OCI-M2 (cell line): ENCODE measurements at regions not wholly inside any gene's neighbourhood (a gene's known extent, or its start where the extent isn't known, plus 50 kb on each side); places are given as distances from the start of the nearest gene placed in this dataset.

Source experiments
- DNase-seq: peaks from one replicate; lab custom pipeline; 2025; ENCODE audit not compliant: unreplicated experiment; lab: John Stamatoyannopoulos, UW

DNA sequence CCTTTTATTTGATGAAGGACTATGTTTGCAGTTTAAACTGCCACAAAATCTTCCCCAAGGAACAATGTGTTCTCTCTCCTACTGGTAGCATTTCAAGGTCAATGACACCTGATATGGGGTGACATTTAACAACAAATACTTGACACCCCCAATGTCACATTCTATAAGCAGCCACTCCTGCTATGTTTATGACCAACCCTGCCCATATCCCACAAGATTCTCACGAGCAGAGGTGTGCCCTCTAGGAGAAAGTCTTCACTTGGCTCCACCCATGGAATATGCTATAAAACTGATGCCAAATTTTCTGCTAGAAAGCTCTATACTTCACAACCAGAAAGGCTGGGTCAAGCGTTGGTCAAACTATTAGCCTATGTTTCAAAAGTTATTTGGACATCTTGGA is 105.6 kb upstream of the ARID2 start:
- no peak for DNase-seq

DNA sequence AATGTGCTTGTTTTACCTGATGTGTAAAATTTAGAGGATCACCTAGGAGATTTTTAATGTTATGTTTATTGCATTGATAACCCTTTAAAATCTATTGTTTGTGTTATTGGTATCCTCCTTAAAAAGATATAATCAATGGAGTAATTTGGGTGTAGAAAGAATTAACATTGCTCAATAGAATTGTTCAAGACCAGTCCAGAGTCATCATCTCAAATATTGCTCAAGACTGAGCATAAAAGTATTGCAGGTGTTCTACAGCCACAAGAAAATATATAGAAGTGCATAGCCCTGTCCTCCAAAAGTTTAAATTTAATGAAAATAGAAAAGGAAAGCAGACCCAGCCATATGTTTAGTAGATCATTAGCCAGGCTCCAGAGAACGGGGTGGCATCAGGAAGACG is 102.5 kb upstream of the ARID2 start:
- no peak for DNase-seq

- DNase-seq: no peak
Measured at GRCh38 chr12:45627407-45628069, 102.0 kb upstream of the ARID2 start.

DNA sequence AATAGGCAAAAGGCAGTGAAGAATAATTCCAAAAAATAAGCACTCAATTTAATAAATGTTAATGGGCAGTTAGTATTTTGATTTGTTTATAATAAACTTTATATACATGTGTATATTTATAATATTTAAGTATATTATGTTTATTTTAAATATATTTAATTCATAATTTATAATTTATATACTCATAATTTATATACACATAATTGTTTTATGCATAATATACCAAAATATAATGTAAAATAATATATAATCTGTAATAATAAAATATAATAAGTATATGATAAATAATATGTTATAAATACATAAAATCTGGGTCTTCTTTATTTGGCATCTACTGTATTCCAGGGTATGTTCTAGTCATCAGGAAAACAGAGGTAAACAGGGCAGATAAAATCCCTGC is 100.2 kb upstream of the ARID2 start:
- no peak for DNase-seq

GRCh38 chr12:45633733-45634132 is 95.8 kb upstream of the ARID2 start:
- DNase-seq: no peak

DNA sequence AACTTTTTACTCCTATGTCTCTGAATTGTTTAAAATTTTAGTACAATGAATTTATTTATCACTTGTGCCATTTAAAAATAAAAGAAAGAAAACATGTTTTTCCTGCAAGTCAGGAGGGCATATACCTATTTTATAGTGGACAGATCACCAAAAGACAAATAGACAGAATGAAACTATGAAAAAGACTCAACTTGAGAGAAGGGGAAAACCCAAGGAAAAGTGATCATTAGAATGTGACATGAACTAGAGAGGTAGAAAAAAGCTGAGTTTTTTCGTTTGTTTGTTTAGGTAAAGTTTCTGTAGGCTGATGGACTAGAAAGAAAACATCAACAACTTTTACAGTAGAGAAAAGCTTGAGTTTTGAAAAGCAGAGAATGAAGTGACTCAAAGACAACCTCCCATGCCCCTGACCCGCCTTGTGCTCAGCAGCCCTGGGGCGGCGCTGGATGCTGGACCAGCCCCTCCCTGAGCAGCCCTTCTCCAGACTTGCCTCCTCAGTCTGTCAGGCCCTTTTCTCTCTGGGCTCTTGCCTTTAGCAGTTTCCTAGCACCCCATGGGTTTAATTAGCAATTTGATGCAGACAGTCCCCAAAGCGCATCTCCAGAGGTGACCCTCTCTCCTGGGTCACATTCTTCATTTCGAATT is 95.1 kb upstream of the ARID2 start:
- no peak for DNase-seq

DNA sequence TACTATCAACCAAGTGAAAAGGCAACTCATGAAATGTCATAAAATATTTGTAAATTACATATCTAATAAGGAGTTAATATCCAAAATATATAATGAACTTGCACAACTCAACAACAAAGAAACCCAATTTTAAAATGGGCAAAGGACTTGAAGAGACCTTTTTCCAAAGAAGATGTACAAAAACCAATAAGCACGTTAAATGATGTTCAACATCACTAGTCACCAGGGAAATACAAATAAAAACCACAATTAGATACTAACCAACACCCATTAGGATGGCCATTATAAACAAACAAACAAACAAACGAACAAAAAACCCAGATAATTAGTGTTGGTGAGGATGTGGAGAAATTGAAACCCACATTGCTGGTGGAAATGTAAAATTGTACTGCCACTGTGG is 92.3 kb upstream of the ARID2 start:
- DNase-seq: no peak

DNA sequence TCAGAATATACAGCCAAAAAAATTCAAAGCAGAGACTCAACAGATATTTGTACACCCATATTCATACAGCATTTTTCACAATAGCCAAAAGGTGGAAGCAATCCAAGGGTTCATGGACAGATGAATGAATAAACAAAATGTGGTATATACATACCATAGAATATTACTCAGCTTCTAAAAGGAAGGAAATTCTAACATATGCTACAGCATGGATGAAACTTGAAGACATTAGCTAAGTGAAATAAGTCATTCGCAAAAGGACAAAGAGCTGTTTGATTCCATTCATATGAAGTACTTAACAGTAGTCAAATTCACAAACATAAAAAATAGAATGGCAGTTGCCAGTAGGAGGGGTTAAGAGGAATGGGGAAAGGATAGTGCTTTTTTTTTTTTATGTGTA is 91.8 kb upstream of the ARID2 start:
- no peak for DNase-seq

DNA sequence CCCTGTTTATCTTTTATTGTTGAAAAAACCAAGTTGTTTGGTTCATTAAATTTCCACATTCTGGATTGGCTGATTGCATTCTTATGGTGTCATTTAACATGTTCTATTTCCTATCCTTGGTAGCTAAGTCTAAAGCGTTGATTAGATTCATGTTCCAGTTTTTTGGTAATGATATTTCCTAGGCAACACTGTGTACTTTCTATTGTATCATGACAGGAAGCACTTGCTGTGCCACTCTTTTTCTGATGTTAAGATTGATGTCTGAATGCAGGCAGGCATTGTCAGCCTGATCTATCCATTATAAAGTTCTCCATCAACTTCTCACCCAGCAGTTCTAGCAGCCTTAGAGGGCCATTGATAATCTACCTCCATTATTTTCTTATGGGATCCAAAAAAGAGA is 91.1 kb upstream of the ARID2 start:
- DNase-seq: no peak

- DNase-seq: no peak
Measured at GRCh38 chr12:45644541-45644940, 85.0 kb upstream of the ARID2 start.

GRCh38 chr12:45646851-45647581 is 82.5 kb upstream of the ARID2 start:
- no peak for DNase-seq

DNA sequence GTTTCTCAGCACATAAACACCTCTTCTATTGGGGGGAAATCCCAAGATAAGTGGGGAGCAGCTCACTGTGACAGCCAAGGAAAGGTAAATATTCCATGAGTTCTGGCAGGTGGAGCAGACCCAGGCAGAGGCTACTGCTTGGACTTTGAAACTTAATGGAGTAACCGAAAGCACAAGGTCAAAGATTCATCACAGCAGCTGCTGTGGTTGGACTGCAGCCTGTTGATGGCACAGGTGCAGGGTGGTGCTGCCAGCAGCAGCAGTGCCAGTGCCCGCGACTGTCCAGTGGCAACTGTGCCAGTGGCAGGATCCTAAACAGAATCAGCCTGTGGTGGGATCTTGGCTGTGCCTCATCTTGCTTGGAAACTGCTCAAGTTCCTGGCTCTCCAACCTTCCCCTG is 81.4 kb upstream of the ARID2 start:
- DNase-seq: no peak

DNA sequence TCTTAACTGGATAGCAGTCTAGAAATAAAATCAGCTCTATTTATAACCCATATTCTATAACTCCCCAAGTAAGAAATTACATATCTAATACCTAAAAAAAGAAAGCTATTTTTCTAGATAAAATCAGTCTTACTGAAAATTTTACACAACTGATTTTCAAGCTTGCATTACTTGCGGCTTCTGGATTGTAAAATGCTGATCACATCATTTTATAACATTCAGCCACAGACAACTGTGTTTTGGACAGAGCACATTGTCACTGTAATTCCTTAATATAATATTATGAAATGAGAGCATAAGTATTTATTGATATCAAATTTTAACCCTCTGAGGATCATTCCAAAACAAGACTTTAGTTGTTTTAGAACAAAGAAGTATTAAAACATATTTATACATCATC is 78.5 kb upstream of the ARID2 start:
- DNase-seq: no peak

DNA sequence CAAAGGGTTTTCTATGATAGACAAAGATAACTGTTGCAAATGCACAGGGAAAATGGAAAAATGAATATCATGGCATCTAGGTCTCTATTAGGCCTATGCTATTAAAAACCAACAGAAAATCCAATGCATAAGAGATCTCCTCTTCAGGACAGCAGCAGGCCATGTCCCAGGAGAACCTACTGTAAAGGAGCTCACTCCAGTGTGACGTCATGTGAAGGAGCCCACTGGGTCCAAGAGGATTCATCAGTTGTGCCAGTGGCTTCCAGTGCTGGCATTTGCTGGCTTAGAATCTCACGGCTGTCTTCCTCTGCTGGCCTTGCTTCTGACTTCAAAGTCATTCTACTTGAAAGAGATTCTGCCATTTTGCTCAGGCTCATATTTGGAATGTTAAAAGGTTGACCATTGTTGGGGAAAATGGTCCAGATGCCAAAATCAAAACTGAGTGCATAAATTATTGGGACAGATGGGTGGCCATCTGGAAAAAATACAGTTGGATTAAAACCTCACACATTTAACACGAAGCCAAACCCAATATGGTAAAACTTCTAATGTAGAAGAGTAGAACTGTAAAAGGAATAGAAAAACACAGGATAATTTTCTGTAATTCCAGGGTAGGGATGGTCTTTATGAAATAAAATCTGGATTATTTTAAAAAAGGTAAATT is 75.4 kb upstream of the ARID2 start:
- no peak for DNase-seq

- DNase-seq: no peak
Measured at GRCh38 chr12:45655186-45655585, 74.3 kb upstream of the ARID2 start.

- no peak for DNase-seq
Measured at GRCh38 chr12:45655743-45656142, 73.8 kb upstream of the ARID2 start.

DNA sequence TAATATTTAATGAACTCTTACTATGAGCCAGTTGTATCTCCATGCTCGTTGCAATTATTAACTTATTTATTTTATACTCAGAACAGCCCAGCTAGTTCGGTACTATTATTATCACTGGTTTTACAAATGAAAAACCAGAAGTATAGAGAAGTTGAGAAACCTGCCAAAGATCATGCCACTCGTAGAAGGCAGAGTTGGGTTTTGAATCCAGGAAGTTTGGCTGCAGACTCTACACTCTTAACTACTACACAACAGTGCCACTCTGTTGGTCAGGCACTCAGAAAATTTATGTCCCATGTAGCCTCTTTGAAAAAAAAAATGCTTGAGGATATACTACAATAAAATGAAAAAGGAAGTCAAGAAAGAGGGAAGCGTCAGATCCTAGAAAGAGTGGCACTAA is 71.5 kb upstream of the ARID2 start:
- DNase-seq: no peak

DNA sequence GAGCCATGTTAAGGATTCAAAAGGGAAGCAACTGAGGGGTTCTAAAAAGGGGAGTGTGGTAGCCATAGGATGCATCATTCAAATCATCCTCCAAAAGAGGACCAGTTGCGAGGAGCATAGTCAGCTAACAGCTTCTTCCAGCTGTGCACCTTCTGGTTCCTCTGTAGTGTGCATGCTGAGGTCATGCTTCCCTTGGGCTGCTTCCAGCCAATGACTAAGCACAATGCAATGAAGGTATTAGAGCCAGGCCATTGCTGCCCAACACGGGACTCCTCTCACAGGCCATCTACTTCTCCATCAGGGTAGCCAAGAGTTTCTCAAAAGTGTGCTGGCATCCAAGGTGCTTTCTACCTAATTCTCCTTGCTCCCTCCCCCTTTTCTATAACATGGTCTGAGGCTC is 69.2 kb upstream of the ARID2 start:
- DNase-seq: no peak

- no peak for DNase-seq
Measured at GRCh38 chr12:45663455-45663854, 66.1 kb upstream of the ARID2 start.

- DNase-seq: no peak
Measured at GRCh38 chr12:45665941-45666340, 63.6 kb upstream of the ARID2 start.

DNA sequence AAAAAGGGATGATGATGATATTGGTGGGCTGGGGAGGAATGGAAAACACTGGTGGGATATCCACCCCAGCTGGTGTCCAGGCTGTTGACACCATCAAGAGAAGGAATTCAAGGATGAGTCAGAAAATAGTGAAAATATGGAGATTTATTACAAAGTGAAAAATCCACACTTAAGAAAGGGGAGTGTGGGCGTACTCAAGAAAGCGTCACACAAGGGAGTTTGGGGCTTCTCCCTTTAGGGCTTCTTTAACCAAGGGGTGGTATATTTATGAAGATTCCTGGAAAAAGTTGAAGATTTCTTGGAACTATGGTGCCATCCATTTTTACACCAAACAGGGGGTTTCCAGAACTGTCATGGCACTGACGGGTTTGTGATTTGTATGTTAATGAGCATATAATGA is 63.1 kb upstream of the ARID2 start:
- no peak for DNase-seq

- no peak for DNase-seq
Measured at GRCh38 chr12:45666816-45667215, 62.7 kb upstream of the ARID2 start.
